Endothelial cell of umbilical vein (primary cell): ENCODE measurements at regions not wholly inside any gene's neighbourhood (a gene's known extent, or its start where the extent isn't known, plus 50 kb on each side); places are given as distances from the start of the nearest gene placed in this dataset.

Source experiments
- BruUV-seq: library from RNA; stranded (reverse); fragments of 400-500 nt; replicated peaks from 2 replicates; lab custom pipeline; 2021; lab: Mats Ljungman, UMichigan
- CTCF ChIA-PET: fragments of 300-600, 350-600 bp; sonication (Branson Sonifier 250); formaldehyde crosslinking; loops from one replicate; lab custom pipeline; 2021; ENCODE audit warnings: antibody characterized with exemption, inconsistent platforms; lab: Charles Lee
- POLR2A ChIA-PET: fragments of 300-600, 350-600 bp; sonication (Branson Sonifier 250); formaldehyde crosslinking; loops from one replicate; lab custom pipeline; 2021; ENCODE audit warnings: antibody characterized with exemption, inconsistent platforms; lab: Charles Lee
- DNase-seq: peaks from one replicate; pipeline ENCODE4 v3.0.0-alpha.2; 2011; ENCODE audit warnings: low read depth, low spot score
- FAIRE-seq: peaks from 2 replicates; lab custom pipeline; 2011; peaks lifted over from hg19 to GRCh38; lab: Jason Lieb, UNC
- H2AFZ ChIP-seq: 2 replicates; pipeline ENCODE4 v1.6.0; 2012; ENCODE audit warnings: low read depth, low read length, control low read depth, inconsistent platforms
- H3K27ac ChIP-seq: 2 replicates; pipeline ENCODE4 v1.5.1; 2011; ENCODE audit warnings: low read depth, mild to moderate bottlenecking, control low read depth, low read length, moderate library complexity; ENCODE audit not compliant: insufficient read depth
- H3K27me3 ChIP-seq, 2 experiments: 2 replicates each; pipeline versions ENCODE4 v1.6.0 to v1.6.1; 2011; ENCODE audit warnings: low read length in 2 of 2, mixed read lengths in 1 of 2; ENCODE audit not compliant: control insufficient read depth in 2 of 2, insufficient read depth in 2 of 2
- H3K36me3 ChIP-seq, 2 experiments: 2 replicates in 1 of 2; 3 replicates in 1 of 2; pipeline ENCODE4 v1.5.1; 2011; ENCODE audit warnings: low read length in 2 of 2, mild to moderate bottlenecking in 1 of 2, moderate library complexity in 1 of 2; ENCODE audit not compliant: control insufficient read depth in 2 of 2, insufficient read depth in 2 of 2; ENCODE audit errors: extremely low read depth in 1 of 2
- H3K4me1 ChIP-seq: 3 replicates; pipeline ENCODE4 v1.5.1; 2011; ENCODE audit warnings: mild to moderate bottlenecking, low read length; ENCODE audit not compliant: control insufficient read depth, insufficient read depth; ENCODE audit errors: extremely low read depth
- H3K4me2 ChIP-seq: 2 replicates; pipeline ENCODE4 v1.6.1; 2011; ENCODE audit warnings: low read length, control low read depth, mixed read lengths; ENCODE audit not compliant: insufficient read depth
- H3K4me3 ChIP-seq, 3 experiments: fragments of 200-600 bp in 1 of 3; sonication (generic), shearing (Covaris generic) in 1 of 3; replicated peaks in 1 of 3; 2 replicates each; pipeline ENCODE4 v1.5.1; 2011 to 2016; ENCODE audit warnings: control low read depth in 3 of 3, low read length in 3 of 3, mild to moderate bottlenecking in 2 of 3, inconsistent platforms in 1 of 3, low read depth in 1 of 3, moderate library complexity in 1 of 3; ENCODE audit not compliant: insufficient read depth in 1 of 3
- H3K79me2 ChIP-seq: 2 replicates; pipeline ENCODE4 v1.6.0; 2012; ENCODE audit warnings: low read length, inconsistent platforms; ENCODE audit not compliant: control insufficient read depth, insufficient read depth
- H3K9ac ChIP-seq: replicated peaks from 2 replicates; pipeline ENCODE3; 2011; ENCODE audit warnings: low read length, control low read depth; ENCODE audit not compliant: insufficient read depth; ENCODE audit errors: extremely low read depth
- H3K9me1 ChIP-seq: replicated peaks from 3 replicates; pipeline ENCODE4 v1.6.0; 2011; ENCODE audit warnings: mild to moderate bottlenecking, low read length; ENCODE audit not compliant: control insufficient read depth, insufficient read depth; ENCODE audit errors: extremely low read depth
- H3K9me3 ChIP-seq: replicated peaks from 2 replicates; pipeline ENCODE4 v1.5.1; 2012; ENCODE audit warnings: low read length, inconsistent platforms; ENCODE audit not compliant: control insufficient read depth, insufficient read depth
- H4K20me1 ChIP-seq: replicated peaks from 2 replicates; pipeline ENCODE3; 2011; ENCODE audit warnings: mild to moderate bottlenecking, low read length; ENCODE audit not compliant: control insufficient read depth, insufficient read depth; ENCODE audit errors: extremely low read depth
- EZH2 ChIP-seq: IDR thresholded peaks from 2 replicates; pipeline ENCODE4 v1.6.1; 2012; ENCODE audit warnings: borderline replicate concordance, low read depth, mild to moderate bottlenecking, moderate library complexity, low read length, inconsistent platforms; ENCODE audit not compliant: severe bottlenecking
- FOS ChIP-seq: IDR thresholded peaks from 2 replicates; pipeline ENCODE4 v1.6.1; 2011; ENCODE audit warnings: mild to moderate bottlenecking, low read length, moderate library complexity, borderline replicate concordance; ENCODE audit not compliant: insufficient read depth
- GATA2 ChIP-seq: IDR thresholded peaks from 2 replicates; pipeline ENCODE4 v1.7.0; 2011; ENCODE audit warnings: low read depth, mild to moderate bottlenecking, moderate library complexity, mixed read lengths, low read length; ENCODE audit not compliant: insufficient read length, insufficient read depth
- JUN ChIP-seq: IDR thresholded peaks from 2 replicates; pipeline ENCODE4 v1.6.1; 2011; ENCODE audit warnings: borderline replicate concordance, low read depth; ENCODE audit not compliant: insufficient read length, insufficient read depth
- MYC ChIP-seq: IDR thresholded peaks from one replicate; pipeline ENCODE4 v1.6.1; 2011; ENCODE audit warnings: mild to moderate bottlenecking, low read depth, low read length
- POLR2A ChIP-seq: IDR thresholded peaks from 2 replicates; pipeline ENCODE4 v1.6.1; 2012; ENCODE audit warnings: low read depth, mild to moderate bottlenecking, control low read depth, low read length
- POLR2AphosphoS5 ChIP-seq: IDR thresholded peaks from 2 replicates; pipeline ENCODE4 v1.6.1; 2012; ENCODE audit warnings: low read depth, mild to moderate bottlenecking, control low read depth, low read length, moderate library complexity; ENCODE audit not compliant: insufficient read depth
- dilution Hi-C: fragments of 300-500 bp; cut with MboI; formaldehyde crosslinking; loops from one replicate; pipeline ENCODE4 v1.15.0; 2019; ENCODE audit warnings: low sequenced_read_pairs; ENCODE audit not compliant: extremely low pct_ligation_motif_present
- intact Hi-C: fragments of 100-400 bp; cut with micrococcal nuclease; formaldehyde crosslinking; loops from one replicate; pipeline ENCODE4 v1.10.0; 2022
- TF ChIP-seq, protein P1 (sequence below), 2 donors: IDR thresholded peaks; 1 replicate in 1 of 2; 2 replicates in 1 of 2; pipeline ENCODE4 v1.5.1; 2011; ENCODE audit warnings: low read length in 2 of 2, mild to moderate bottlenecking in 2 of 2, moderate library complexity in 2 of 2, control low read depth in 1 of 2, inconsistent platforms in 1 of 2, low read depth in 1 of 2; ENCODE audit not compliant: insufficient read depth in 1 of 2; ENCODE audit errors: extremely low read depth in 1 of 2
- TF ChIP-seq, protein P2 (sequence below): IDR thresholded peaks from 2 replicates; pipeline ENCODE4 v1.6.1; 2011; ENCODE audit not compliant: insufficient read depth, insufficient read length

DNA sequence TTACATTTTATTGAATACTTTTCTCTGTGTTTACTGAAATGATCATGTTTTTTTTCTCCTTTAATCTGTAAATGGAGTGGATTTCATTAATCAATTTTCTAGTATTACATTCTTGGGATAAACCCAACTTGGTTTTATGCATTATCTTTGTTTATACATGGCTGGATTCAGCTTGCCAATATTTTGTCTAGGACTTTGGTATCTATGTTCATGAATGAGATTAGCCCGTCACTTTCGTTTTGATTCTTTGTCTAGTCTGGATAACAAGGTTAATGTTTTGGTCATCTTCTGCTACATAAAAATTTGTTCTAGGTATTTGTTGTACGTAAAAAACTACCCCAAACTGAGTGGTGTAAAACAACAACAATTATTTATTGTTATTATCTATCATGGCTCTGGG is 127.9 kb upstream of the PAX6 start:
- no peak for DNase-seq
- POLR2A ChIA-PET: no interaction called here
- Histone ChIP-seq H3K27ac (no peak overlapping the region), H2AFZ (no peak overlapping the region), H3K9ac (no peak overlapping the region), H3K9me3 (no peaks in the 10 kb centered on the region), H4K20me1 (no peaks in the 10 kb centered on the region), H3K4me1 (no peaks in the 10 kb centered on the region), H3K4me3 (no peak overlapping the region), H3K36me3 (no peaks in the 10 kb centered on the region), H3K27me3 (peaks cover 0 to 2% of the 10 kb centered on the region in 2 experiments), H3K79me2 (no peaks in the 10 kb centered on the region), H3K4me2 (no peak overlapping the region), H3K9me1 (no peaks in the 10 kb centered on the region)
- BruUV-seq: no TSS peak
- dilution Hi-C loops: no loop called here
- FAIRE-seq: no peak
- intact Hi-C loops: no loop called here
- CTCF ChIA-PET: no interaction called here
- TF ChIP-seq EZH2 (no peak), POLR2AphosphoS5 (no peak), JUN (no peak)

DNA sequence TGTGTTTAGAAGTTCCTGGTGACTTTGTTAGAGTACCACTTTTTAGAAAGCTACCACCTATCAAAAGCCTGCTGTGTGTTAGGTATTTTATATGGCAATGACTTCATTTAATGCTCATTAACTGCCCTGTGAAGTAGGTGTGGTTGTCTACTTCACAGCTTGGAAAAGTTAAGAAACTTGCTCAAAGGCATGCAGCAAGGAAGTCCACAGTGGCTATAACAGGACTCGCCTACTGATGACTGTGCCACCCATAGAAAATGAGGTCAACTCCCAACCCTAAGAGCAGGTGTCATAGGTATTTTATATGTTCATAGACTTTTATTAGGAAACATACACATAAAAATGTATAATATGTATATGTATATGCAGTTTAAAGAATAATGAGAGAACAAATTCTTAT is 125.2 kb upstream of the PAX6 start:
- Histone ChIP-seq H3K4me1 (no peaks in the 10 kb centered on the region), H3K27ac (no peak overlapping the region), H3K27me3 (no peaks in the 10 kb centered on the region), H2AFZ (no peak overlapping the region), H4K20me1 (no peaks in the 10 kb centered on the region), H3K4me3 (no peak overlapping the region), H3K4me2 (no peak overlapping the region), H3K9me1 (no peaks in the 10 kb centered on the region), H3K36me3 (no peaks in the 10 kb centered on the region), H3K9ac (no peak overlapping the region), H3K79me2 (no peaks in the 10 kb centered on the region), H3K9me3 (no peaks in the 10 kb centered on the region)
- DNase-seq (no peak), FAIRE-seq (no peak)
- dilution Hi-C loops (no loop called here), intact Hi-C loops (no loop called here)
- POLR2A ChIA-PET: no interaction called here
- BruUV-seq: no TSS peak
- CTCF ChIA-PET: interaction anchor here (1.8 kb wide), 1 partner anchor 22 kb away, joined by 9 read pairs; no protein-coding TSS in a partner anchor
- TF ChIP-seq FOS: no peak
- TF ChIP-seq GATA2: no peak
- no peak for TF ChIP-seq POLR2A
- TF ChIP-seq, protein P1, sequence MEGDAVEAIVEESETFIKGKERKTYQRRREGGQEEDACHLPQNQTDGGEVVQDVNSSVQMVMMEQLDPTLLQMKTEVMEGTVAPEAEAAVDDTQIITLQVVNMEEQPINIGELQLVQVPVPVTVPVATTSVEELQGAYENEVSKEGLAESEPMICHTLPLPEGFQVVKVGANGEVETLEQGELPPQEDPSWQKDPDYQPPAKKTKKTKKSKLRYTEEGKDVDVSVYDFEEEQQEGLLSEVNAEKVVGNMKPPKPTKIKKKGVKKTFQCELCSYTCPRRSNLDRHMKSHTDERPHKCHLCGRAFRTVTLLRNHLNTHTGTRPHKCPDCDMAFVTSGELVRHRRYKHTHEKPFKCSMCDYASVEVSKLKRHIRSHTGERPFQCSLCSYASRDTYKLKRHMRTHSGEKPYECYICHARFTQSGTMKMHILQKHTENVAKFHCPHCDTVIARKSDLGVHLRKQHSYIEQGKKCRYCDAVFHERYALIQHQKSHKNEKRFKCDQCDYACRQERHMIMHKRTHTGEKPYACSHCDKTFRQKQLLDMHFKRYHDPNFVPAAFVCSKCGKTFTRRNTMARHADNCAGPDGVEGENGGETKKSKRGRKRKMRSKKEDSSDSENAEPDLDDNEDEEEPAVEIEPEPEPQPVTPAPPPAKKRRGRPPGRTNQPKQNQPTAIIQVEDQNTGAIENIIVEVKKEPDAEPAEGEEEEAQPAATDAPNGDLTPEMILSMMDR (IDR thresholded peaks at IDR 0.05; ENCODE audit: extremely low read depth in 1 of 2, insufficient read depth in 1 of 2, low read depth in 1 of 2, low read length in 2 of 2): no peak
- no peak for TF ChIP-seq EZH2
- no peak for TF ChIP-seq POLR2AphosphoS5
- TF ChIP-seq, protein P2, sequence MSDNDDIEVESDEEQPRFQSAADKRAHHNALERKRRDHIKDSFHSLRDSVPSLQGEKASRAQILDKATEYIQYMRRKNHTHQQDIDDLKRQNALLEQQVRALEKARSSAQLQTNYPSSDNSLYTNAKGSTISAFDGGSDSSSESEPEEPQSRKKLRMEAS: no peak
- no peak for TF ChIP-seq MYC
- TF ChIP-seq JUN: no peak
